ENCODE measurements at regions not wholly inside any gene's neighbourhood (a gene's known extent, or its start where the extent isn't known, plus 50 kb on each side); places are given as distances from the start of the nearest gene placed in this dataset.

DNA sequence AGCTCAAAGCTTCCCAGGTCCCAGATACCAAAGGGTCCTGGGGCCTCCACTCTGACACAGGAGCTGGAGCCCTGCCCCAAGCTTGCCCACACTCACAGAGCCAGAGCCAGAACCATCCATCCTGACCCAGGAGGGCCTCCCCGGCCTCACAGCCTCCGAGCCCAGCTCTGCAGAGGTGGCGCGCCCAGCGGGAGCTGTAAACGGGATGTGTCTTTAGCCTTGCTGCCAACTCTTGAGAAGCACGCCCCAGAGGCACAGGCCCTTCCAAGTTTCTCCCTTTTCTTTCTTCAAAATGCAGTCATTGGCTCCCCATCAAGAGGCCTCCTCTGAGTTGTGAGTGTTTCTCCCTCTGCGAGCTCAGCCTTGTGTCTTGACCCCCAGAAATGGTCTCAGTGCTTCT lies 75.0 kb downstream of the PDGFA start:
- TF ChIP-seq CTCF (IDR thresholded peaks at IDR 0.05) (no peak), POLR2A (IDR thresholded peaks at IDR 0.05) (no peak)

Measured in thyroid gland (tissue), 4 donors.